H1 (cell line): ENCODE measurements at regions not wholly inside any gene's neighbourhood (a gene's known extent, or its start where the extent isn't known, plus 50 kb on each side); places are given as distances from the start of the nearest gene placed in this dataset.

Experiments
- CTCF ChIA-PET: fragments of 300-600 bp; sonication (Branson Sonifier 250); formaldehyde crosslinking; loops from one replicate; lab custom pipeline; 2021; ENCODE audit not compliant: partially characterized antibody; lab: Charles Lee
- POLR2A ChIA-PET: fragments of 300-600 bp; sonication (Branson Sonifier 250); formaldehyde crosslinking; loops from one replicate; lab custom pipeline; 2021; ENCODE audit warnings: inconsistent platforms; ENCODE audit not compliant: partially characterized antibody; lab: Charles Lee
- DNase-seq, 2 experiments: peaks; one replicate each; pipeline versions ENCODE4 v3.0.0 to v3.0.0-alpha.2; 2010 to 2022; ENCODE audit warnings: low spot score in 2 of 2, low read depth in 1 of 2, mixed read lengths in 1 of 2
- FAIRE-seq: peaks from 2 replicates; lab custom pipeline; 2011; peaks lifted over from hg19 to GRCh38; lab: Jason Lieb, UNC
- H2AFZ ChIP-seq: 2 replicates; pipeline ENCODE4 v1.8.1; 2012; ENCODE audit warnings: low read length, inconsistent platforms
- H2AK5ac ChIP-seq: 2 replicates; pipeline ENCODE4 v1.6.1; 2013; ENCODE audit warnings: low read depth, low read length
- H2BK120ac ChIP-seq: replicated peaks from 2 replicates; pipeline ENCODE3; 2013; ENCODE audit warnings: low read depth, low read length, inconsistent platforms
- H2BK12ac ChIP-seq: 2 replicates; pipeline ENCODE4 v1.6.1; 2013; ENCODE audit warnings: low read depth, low read length
- H2BK15ac ChIP-seq: 2 replicates; pipeline ENCODE4 v1.6.1; 2013; ENCODE audit warnings: low read length
- H2BK20ac ChIP-seq: 2 replicates; pipeline ENCODE4 v1.6.1; 2013; ENCODE audit warnings: low read length
- H2BK5ac ChIP-seq: 2 replicates; pipeline ENCODE4 v1.6.1; 2013; ENCODE audit warnings: low read depth, low read length
- H3K14ac ChIP-seq: 2 replicates; pipeline ENCODE4 v1.6.1; 2013; ENCODE audit warnings: inconsistent platforms; ENCODE audit not compliant: insufficient read length
- H3K18ac ChIP-seq: 2 replicates; pipeline ENCODE4 v1.6.1; 2013; ENCODE audit warnings: low read length; ENCODE audit errors: extremely low read depth
- H3K23ac ChIP-seq: 2 replicates; pipeline ENCODE4 v1.6.1; 2013; ENCODE audit warnings: inconsistent platforms; ENCODE audit not compliant: insufficient read length
- H3K23me2 ChIP-seq: 2 replicates; pipeline ENCODE4 v1.6.1; 2013; ENCODE audit warnings: low read depth, low read length
- H3K27ac ChIP-seq: 2 replicates; pipeline ENCODE4 v1.6.1; 2011; ENCODE audit warnings: low read depth, low read length, inconsistent platforms
- H3K27me3 ChIP-seq, 4 experiments: replicated peaks in 1 of 4; 1 replicate in 1 of 4; 2 replicates in 3 of 4; pipeline versions ENCODE4 v1.6.1 to v1.8.1; 2011 to 2013; ENCODE audit warnings: low read length in 3 of 4, mild to moderate bottlenecking in 3 of 4, inconsistent platforms in 2 of 4, mixed read lengths in 2 of 4, moderate library complexity in 1 of 4; ENCODE audit not compliant: control insufficient read depth in 3 of 4, insufficient read depth in 3 of 4; ENCODE audit errors: extremely low read depth in 1 of 4
- H3K36me3 ChIP-seq, 4 experiments: 2 replicates each; pipeline versions ENCODE4 v1.6.1 to v1.8.1; 2011 to 2013; ENCODE audit warnings: mild to moderate bottlenecking in 4 of 4, low read length in 3 of 4, moderate library complexity in 2 of 4, control low read depth in 1 of 4, inconsistent platforms in 1 of 4; ENCODE audit not compliant: insufficient read depth in 4 of 4, control insufficient read depth in 2 of 4
- H3K4ac ChIP-seq: replicated peaks from 2 replicates; pipeline ENCODE3; 2013; ENCODE audit warnings: low read length, low read depth, mixed read lengths, inconsistent platforms; ENCODE audit not compliant: insufficient read length
- H3K4me1 ChIP-seq, 4 experiments: replicated peaks in 1 of 4; 1 replicate in 1 of 4; 2 replicates in 3 of 4; pipeline versions ENCODE4 v1.6.1 to v1.8.1; 2011 to 2013; ENCODE audit warnings: low read length in 3 of 4, inconsistent platforms in 2 of 4, mixed read lengths in 1 of 4; ENCODE audit not compliant: insufficient read depth in 4 of 4, control insufficient read depth in 3 of 4
- H3K4me2 ChIP-seq, 2 experiments: 2 replicates each; pipeline versions ENCODE4 v1.6.1 to v1.8.1; 2011 to 2013; ENCODE audit warnings: low read depth in 2 of 2, low read length in 2 of 2, control low read depth in 1 of 2, inconsistent platforms in 1 of 2, mild to moderate bottlenecking in 1 of 2; ENCODE audit not compliant: insufficient read depth in 1 of 2
- H3K4me3 ChIP-seq, 4 experiments: fragments of 200-600, 300-600 bp in 1 of 4; sonication (generic), shearing (Covaris generic), sonication (Bioruptor Twin) in 1 of 4; 2 replicates each; pipeline versions ENCODE4 v1.5.1 to v1.8.1; 2011 to 2016; ENCODE audit warnings: low read length in 4 of 4, low read depth in 3 of 4, control low read depth in 2 of 4, inconsistent platforms in 2 of 4, mild to moderate bottlenecking in 2 of 4, mixed read lengths in 1 of 4, moderate library complexity in 1 of 4; ENCODE audit not compliant: insufficient read depth in 2 of 4; ENCODE audit errors: extremely low read depth in 1 of 4
- H3K56ac ChIP-seq: replicated peaks from 2 replicates; pipeline ENCODE3; 2013; ENCODE audit warnings: low read depth, mild to moderate bottlenecking, mixed read lengths, low read length, inconsistent platforms; ENCODE audit not compliant: insufficient read length
- H3K79me1 ChIP-seq: 2 replicates; pipeline ENCODE4 v1.6.1; 2013; ENCODE audit warnings: low read depth, low read length, control low read depth
- H3K79me2 ChIP-seq, 2 experiments: 2 replicates each; pipeline versions ENCODE4 v1.6.1 to v1.8.1; 2012 to 2013; ENCODE audit warnings: low read length in 2 of 2, mild to moderate bottlenecking in 2 of 2, inconsistent platforms in 1 of 2; ENCODE audit not compliant: insufficient read depth in 2 of 2, control insufficient read depth in 1 of 2
- H3K9ac ChIP-seq, 4 experiments: replicated peaks in 1 of 4; 1 replicate in 1 of 4; 2 replicates in 3 of 4; pipeline versions ENCODE4 v1.6.1 to v1.8.1; 2011 to 2013; ENCODE audit warnings: low read depth in 3 of 4, low read length in 3 of 4, control low read depth in 2 of 4, mild to moderate bottlenecking in 2 of 4, moderate library complexity in 2 of 4, inconsistent platforms in 1 of 4; ENCODE audit errors: extremely low read depth in 1 of 4
- H3K9me3 ChIP-seq, 2 experiments: 2 replicates each; pipeline versions ENCODE4 v1.6.1 to v1.8.1; 2012 to 2013; ENCODE audit warnings: mild to moderate bottlenecking in 2 of 2, moderate library complexity in 2 of 2, control low read depth in 1 of 2, inconsistent platforms in 1 of 2, low read depth in 1 of 2, low read length in 1 of 2, mixed read lengths in 1 of 2; ENCODE audit not compliant: insufficient read depth in 2 of 2
- H4K20me1 ChIP-seq, 2 experiments: replicated peaks in 1 of 2; 2 replicates each; pipeline versions ENCODE3 to v1.8.1; 2011 to 2013; ENCODE audit warnings: inconsistent platforms in 2 of 2, low read length in 2 of 2, mild to moderate bottlenecking in 1 of 2; ENCODE audit not compliant: insufficient read depth in 2 of 2, control insufficient read depth in 1 of 2
- H4K5ac ChIP-seq: 2 replicates; pipeline ENCODE4 v1.6.1; 2013; ENCODE audit warnings: low read length, low read depth, mixed read lengths, inconsistent platforms; ENCODE audit not compliant: insufficient read length
- H4K8ac ChIP-seq: 2 replicates; pipeline ENCODE4 v1.8.0; 2013; ENCODE audit warnings: mild to moderate bottlenecking, moderate library complexity, low read length, inconsistent platforms; ENCODE audit not compliant: insufficient read depth; ENCODE audit errors: extremely low read depth
- H4K91ac ChIP-seq: replicated peaks from 2 replicates; pipeline ENCODE3; 2013; ENCODE audit warnings: low read length, mixed read lengths, inconsistent platforms; ENCODE audit not compliant: insufficient read length
- ATF2 ChIP-seq: IDR thresholded peaks from 2 replicates; pipeline ENCODE4 v1.6.1; 2012; ENCODE audit warnings: low read length, inconsistent platforms
- BACH1 ChIP-seq: IDR thresholded peaks from 2 replicates; pipeline ENCODE4 v1.6.1; 2012; ENCODE audit warnings: low read length, improper control_type of control experiment
- CBX8 ChIP-seq: fragments of 300-800, 300-1000 bp; sonication (generic); IDR thresholded peaks from 2 replicates; pipeline ENCODE4 v1.7.1; 2016; ENCODE audit warnings: low read depth, low read length, borderline replicate concordance
- CHD1 ChIP-seq: IDR thresholded peaks from 2 replicates; pipeline ENCODE4 v1.6.1; 2012; ENCODE audit warnings: low read depth, low read length, improper control_type of control experiment
- CREB1 ChIP-seq: IDR thresholded peaks from 2 replicates; pipeline ENCODE4 v1.6.1; 2012; ENCODE audit warnings: inconsistent platforms
- CTBP2 ChIP-seq: IDR thresholded peaks from 2 replicates; pipeline ENCODE4 v1.7.0; 2011; ENCODE audit warnings: borderline replicate concordance, mild to moderate bottlenecking, moderate library complexity, mixed read lengths, low read length; ENCODE audit not compliant: insufficient read depth, insufficient read length
- FOSL1 ChIP-seq: IDR thresholded peaks from 2 replicates; pipeline ENCODE4 v1.6.1; 2011; ENCODE audit warnings: mild to moderate bottlenecking, low read depth, low read length, moderate library complexity; ENCODE audit not compliant: insufficient read depth
- GABPA ChIP-seq: IDR thresholded peaks from 2 replicates; pipeline ENCODE4 v1.6.1; 2011; ENCODE audit warnings: mild to moderate bottlenecking, low read length, moderate library complexity, borderline replicate concordance; ENCODE audit not compliant: insufficient read depth
- JUN ChIP-seq: IDR thresholded peaks from 2 replicates; pipeline ENCODE4 v1.6.1; 2011; ENCODE audit warnings: low read depth, mild to moderate bottlenecking, improper control_type of control experiment, low read length
- MAFK ChIP-seq: IDR thresholded peaks from 2 replicates; pipeline ENCODE4 v1.6.1; 2012; ENCODE audit warnings: low read depth, mild to moderate bottlenecking, improper control_type of control experiment, low read length
- NANOG ChIP-seq: IDR thresholded peaks from 2 replicates; pipeline ENCODE4 v1.6.1; 2011; ENCODE audit warnings: low read length, low read depth, mild to moderate bottlenecking, inconsistent platforms; ENCODE audit not compliant: insufficient read depth, poor library complexity, severe bottlenecking
- SIN3A ChIP-seq, 2 experiments: IDR thresholded peaks in 1 of 2; conservative IDR thresholded peaks in 1 of 2; 2 replicates each; pipeline ENCODE4 v1.6.1; 2011 to 2012; ENCODE audit warnings: low read length in 2 of 2, improper control_type of control experiment in 1 of 2, low read depth in 1 of 2, mild to moderate bottlenecking in 1 of 2
- SP1 ChIP-seq: IDR thresholded peaks from 2 replicates; pipeline ENCODE4 v1.6.1; 2011; ENCODE audit warnings: low read depth, low read length
- WGBS, 2 experiments: shearing (Covaris generic) in 1 of 2; methylation state at CpG; one replicate each; pipeline versions ENCODE4 v1.1.6 to v1.1.7; 2013 to 2015; ENCODE audit warnings: low lambda C conversion rate in 2 of 2, mixed read lengths in 2 of 2, inconsistent platforms in 1 of 2, low coverage in 1 of 2, missing lambda C conversion rate in 1 of 2; ENCODE audit not compliant: insufficient replicate concordance in 2 of 2, insufficient coverage in 1 of 2, insufficient read length in 1 of 2; ENCODE audit errors: extremely low coverage in 1 of 2, missing lambda C conversion rate in 1 of 2; 5-methylcytosine and 5-hydroxymethylcytosine counted together

DNA sequence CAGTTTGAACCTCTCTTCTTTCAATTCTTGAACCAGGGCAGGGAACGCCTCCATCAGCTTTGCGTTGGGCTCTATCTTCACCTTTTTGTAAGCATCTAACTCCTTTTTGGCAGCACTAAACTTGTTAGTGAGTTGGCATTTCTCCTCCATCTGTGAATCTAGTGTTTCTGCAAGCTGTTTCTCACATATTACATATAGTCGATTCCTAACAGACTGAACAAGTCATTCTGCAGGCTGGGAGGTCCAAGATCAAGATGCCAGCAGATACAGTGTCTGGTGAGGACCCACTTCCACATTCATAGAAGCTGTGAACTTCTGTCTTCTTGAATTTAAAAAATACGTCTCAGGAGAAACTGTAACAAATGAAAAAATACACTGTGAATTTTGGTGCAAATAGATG is 539.7 kb downstream of the ANKRD7 start:
- H3K4ac ChIP-seq: no peak overlapping the region
- H4K91ac ChIP-seq: no peak overlapping the region
- H3K79me2 ChIP-seq: no peaks in the 10 kb centered on the region
- H3K79me1 ChIP-seq: no peaks in the 10 kb centered on the region
- CTCF ChIA-PET: interaction anchor here (1.0 kb wide), 1 partner anchor 22 kb away, joined by 3 read pairs; no protein-coding TSS in a partner anchor
- H3K9ac ChIP-seq: no peak overlapping the region
- no peak overlapping the region for H3K27ac ChIP-seq
- no peak overlapping the region for H2BK15ac ChIP-seq
- H3K36me3 ChIP-seq: no peaks in the 10 kb centered on the region
- no peaks in the 10 kb centered on the region for H3K4me1 ChIP-seq
- peak overlapping the region; percentile 44; the same call in 1 of the 2 replicates for H2AFZ ChIP-seq
- H3K18ac ChIP-seq: no peak overlapping the region
- POLR2A ChIA-PET: no interaction called here
- H3K14ac ChIP-seq: no peak overlapping the region
- H2BK5ac ChIP-seq: no peak overlapping the region
- H4K5ac ChIP-seq: no peak overlapping the region
- DNase-seq (no peak), FAIRE-seq (no peak)
- no peak overlapping the region for H3K4me3 ChIP-seq
- no peak overlapping the region for H2AK5ac ChIP-seq
- H4K20me1 ChIP-seq: no peaks in the 10 kb centered on the region
- H3K9me3 ChIP-seq: peaks cover 6 to 7% of the 10 kb centered on the region in 2 experiments; a peak in 3 of 4 replicates
- H4K8ac ChIP-seq: no peak overlapping the region
- no peak overlapping the region for H2BK120ac ChIP-seq
- H3K23ac ChIP-seq: no peak overlapping the region
- no peak overlapping the region for H3K4me2 ChIP-seq
- H3K56ac ChIP-seq: no peak overlapping the region
- H3K27me3 ChIP-seq: peaks cover 0 to 1% (median 0%) of the 10 kb centered on the region in 4 experiments; a peak in 1 of 7 replicates
- WGBS, 2 experiments: 91% methylated on average over 4 of the region's 4 CpGs; no CpG with 5 or more reads in 1 of the 2 experiments
- H2BK12ac ChIP-seq: no peak overlapping the region
- no peaks in the 10 kb centered on the region for H3K23me2 ChIP-seq
- no peak overlapping the region for H2BK20ac ChIP-seq
- TF ChIP-seq BACH1 (no peak), CREB1 (no peak), MAFK (no peak), SP1 (no peak), FOSL1 (no peak), CTBP2 (no peak), GABPA (no peak), CBX8 (no peak), NANOG (no peak), ATF2 (no peak), SIN3A (conservative IDR thresholded peaks at IDR 0.05 in 1 of 2, IDR thresholded peaks at IDR 0.05 in 1 of 2; ENCODE audit: low read depth in 1 of 2, low read length in 2 of 2) (no peak), CHD1 (no peak), JUN (no peak)
